Memory B cell (primary cell): ENCODE measurements at regions not wholly inside any gene's neighbourhood (a gene's known extent, or its start where the extent isn't known, plus 50 kb on each side); places are given as distances from the start of the nearest gene placed in this dataset.
A peak's percentile ranks its signal among the peaks of the same experiment; 100 is the strongest.

Experiments used
- ATAC-seq: fragments of 150-1000 bp; cut with Tn5 transposase; 2 replicates; pipeline ENCODE4 v1.10.0; 2021; ENCODE audit warnings: low read depth, mild to moderate bottlenecking, moderate library complexity
- DNase-seq, 2 donors: peaks; one replicate each; pipeline ENCODE4 v3.0.0; 2022; ENCODE audit warnings: low spot score in 2 of 2
- H3K27ac Mint-ChIP-seq: one replicate; pipeline ENCODE4 v1.8.0; 2022; ENCODE audit warnings: mild to moderate bottlenecking, moderate library complexity, mixed read lengths
- H3K27me3 Mint-ChIP-seq: one replicate; pipeline ENCODE4 v1.8.0; 2022; ENCODE audit warnings: mixed read lengths
- H3K36me3 Mint-ChIP-seq: one replicate; pipeline ENCODE4 v1.8.0; 2022; ENCODE audit warnings: mild to moderate bottlenecking, mixed read lengths
- H3K4me1 Mint-ChIP-seq: one replicate; pipeline ENCODE4 v1.8.0; 2022; ENCODE audit warnings: mixed read lengths
- H3K4me3 Mint-ChIP-seq: one replicate; pipeline ENCODE4 v1.8.0; 2022; ENCODE audit warnings: mild to moderate bottlenecking, moderate library complexity, mixed read lengths
- H3K9me3 Mint-ChIP-seq: one replicate; pipeline ENCODE4 v1.8.0; 2022; ENCODE audit warnings: mixed read lengths

DNA sequence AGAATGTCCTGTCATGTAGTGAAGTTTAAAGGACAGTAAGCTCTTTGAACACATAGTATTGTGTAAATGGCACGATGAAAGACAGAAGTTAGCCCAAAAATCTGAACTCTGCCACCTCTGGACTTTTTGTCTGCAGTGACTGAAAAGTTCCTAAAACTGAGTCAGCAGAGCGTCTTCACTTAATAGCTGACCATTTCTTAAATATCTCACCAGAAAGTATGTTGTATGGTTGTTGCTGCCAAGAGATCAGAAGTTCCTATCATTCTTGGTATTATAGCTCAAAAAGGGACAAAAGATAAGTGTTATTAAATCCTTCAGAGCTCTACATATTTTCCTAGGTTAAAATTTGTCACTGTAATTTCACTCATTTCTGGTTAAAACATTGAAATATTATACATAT, 1003.0 kb downstream of the TTLL7 start:
- ATAC-seq (no peak), DNase-seq (no peak)
- H3K9me3 Mint-ChIP-seq, result peaks cover 5% of the 10 kb centered on the region
- H3K27ac Mint-ChIP-seq, result no peak overlapping the region
- H3K4me1 Mint-ChIP-seq, result no peaks in the 10 kb centered on the region
- H3K36me3 Mint-ChIP-seq, result no peaks in the 10 kb centered on the region
- H3K27me3 Mint-ChIP-seq, result no peaks in the 10 kb centered on the region
- H3K4me3 Mint-ChIP-seq, result no peak overlapping the region

DNA sequence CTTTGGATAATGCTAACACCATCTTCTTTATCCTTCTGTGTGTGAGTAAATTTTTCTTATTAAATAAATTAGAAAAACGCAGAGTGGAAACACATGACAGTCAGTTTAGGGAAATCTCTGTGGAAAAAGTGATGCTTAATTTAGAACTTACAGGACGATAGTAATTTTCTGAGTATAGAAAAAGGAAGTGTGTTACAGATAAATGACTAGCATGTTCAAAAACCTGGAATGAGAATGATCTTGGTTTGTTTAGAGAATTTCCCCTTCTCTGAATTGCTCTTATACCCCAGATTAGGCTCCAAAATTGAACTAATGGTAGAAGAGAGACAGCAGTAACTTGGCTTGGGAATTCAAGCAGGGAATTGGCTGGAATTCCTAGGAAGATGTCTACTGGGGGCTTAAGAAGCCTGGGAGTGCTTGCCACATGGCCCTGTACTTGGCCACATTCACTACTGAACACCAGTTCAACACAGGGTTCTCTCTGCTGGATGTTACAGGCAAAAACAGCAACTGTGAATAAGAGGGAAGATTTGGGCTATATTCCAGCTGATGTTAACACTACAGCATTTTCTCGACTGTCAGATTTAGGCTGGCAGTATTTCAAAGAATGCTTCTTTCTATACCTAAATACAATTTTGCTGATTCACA, 1004.2 kb downstream of the TTLL7 start:
- no peak overlapping the region for H3K27ac Mint-ChIP-seq
- ATAC-seq (no peak), DNase-seq (no peak)
- H3K27me3 Mint-ChIP-seq, result no peaks in the 10 kb centered on the region
- H3K4me1 Mint-ChIP-seq, result no peaks in the 10 kb centered on the region
- H3K36me3 Mint-ChIP-seq, result no peaks in the 10 kb centered on the region
- peaks cover 5% of the 10 kb centered on the region for H3K9me3 Mint-ChIP-seq
- H3K4me3 Mint-ChIP-seq, result no peak overlapping the region

- H3K4me3 Mint-ChIP-seq, result no peak overlapping the region
- H3K27ac Mint-ChIP-seq, result no peak overlapping the region
- ATAC-seq, result no peak
- no peaks in the 10 kb centered on the region for H3K36me3 Mint-ChIP-seq
- DNase-seq, result no peak
- H3K27me3 Mint-ChIP-seq, result peaks cover 2% of the 10 kb centered on the region
- H3K9me3 Mint-ChIP-seq, result peaks cover 5% of the 10 kb centered on the region
- H3K4me1 Mint-ChIP-seq, result no peaks in the 10 kb centered on the region
These were observed 1007.4 kb downstream of the TTLL7 start for GRCh38 chr1:82991569-82991968.

- DNase-seq (no peak), ATAC-seq (peak; percentile 96)
- H3K27me3 Mint-ChIP-seq, result no peaks in the 10 kb centered on the region
- H3K4me3 Mint-ChIP-seq, result peak overlapping the region; percentile 33
- no peaks in the 10 kb centered on the region for H3K9me3 Mint-ChIP-seq
- peaks cover 6% of the 10 kb centered on the region for H3K4me1 Mint-ChIP-seq
- H3K27ac Mint-ChIP-seq, result no peak overlapping the region
- H3K36me3 Mint-ChIP-seq, result no peaks in the 10 kb centered on the region
These were observed 1019.2 kb downstream of the TTLL7 start for GRCh38 chr1:82979593-82980236.

GRCh38 chr1:82978461-82979324, 1020.2 kb downstream of the TTLL7 start:
- Mint-ChIP-seq H3K27me3 (no peaks in the 10 kb centered on the region), H3K27ac (no peak overlapping the region), H3K36me3 (no peaks in the 10 kb centered on the region), H3K4me3 (no peak overlapping the region), H3K4me1 (peaks cover 6% of the 10 kb centered on the region), H3K9me3 (no peaks in the 10 kb centered on the region)
- DNase-seq (no peak), ATAC-seq (no peak)

DNA sequence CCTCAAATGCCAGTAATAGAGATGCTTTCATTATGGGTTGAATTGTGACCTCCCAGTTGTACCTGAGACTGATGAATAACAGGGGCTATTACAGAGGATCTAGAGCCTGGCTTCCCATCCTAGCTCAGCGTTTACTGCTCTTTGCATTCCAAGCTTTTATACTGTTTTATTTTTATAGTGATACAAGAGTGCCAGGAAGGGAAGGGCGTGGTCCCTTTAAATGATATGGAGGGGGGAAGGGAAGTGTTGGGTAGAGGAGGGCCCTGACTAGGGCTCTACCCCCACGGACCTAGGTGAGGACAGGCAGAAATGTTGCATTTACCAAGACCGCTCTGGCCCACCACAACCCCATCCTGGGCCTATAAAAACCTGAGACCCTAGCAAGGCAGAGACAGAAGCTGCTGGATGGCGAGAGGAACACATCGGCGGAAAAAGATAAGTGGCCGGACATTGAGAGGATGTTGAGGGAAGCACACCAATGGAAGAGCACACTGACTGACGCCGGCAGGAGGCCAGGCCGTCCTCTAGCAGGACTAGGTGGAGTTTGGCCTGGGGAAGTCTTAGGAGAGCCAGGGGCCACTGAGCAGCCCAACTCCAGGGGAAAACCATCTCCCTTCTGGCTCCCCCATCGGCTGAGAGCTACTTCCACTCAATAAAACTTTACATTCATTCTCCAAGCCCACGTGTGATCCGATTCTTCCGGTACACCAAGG, 1025.9 kb downstream of the TTLL7 start:
- ATAC-seq (no peak), DNase-seq (no peak)
- no peaks in the 10 kb centered on the region for H3K4me1 Mint-ChIP-seq
- no peak overlapping the region for H3K27ac Mint-ChIP-seq
- no peaks in the 10 kb centered on the region for H3K27me3 Mint-ChIP-seq
- no peaks in the 10 kb centered on the region for H3K9me3 Mint-ChIP-seq
- no peak overlapping the region for H3K4me3 Mint-ChIP-seq
- no peaks in the 10 kb centered on the region for H3K36me3 Mint-ChIP-seq

- Mint-ChIP-seq H3K36me3 (no peaks in the 10 kb centered on the region), H3K4me1 (no peaks in the 10 kb centered on the region), H3K9me3 (no peaks in the 10 kb centered on the region), H3K4me3 (no peak overlapping the region), H3K27me3 (no peaks in the 10 kb centered on the region), H3K27ac (no peak overlapping the region)
- ATAC-seq (no peak), DNase-seq (no peak)
These were observed 1029.6 kb downstream of the TTLL7 start for GRCh38 chr1:82969340-82969739.

DNA sequence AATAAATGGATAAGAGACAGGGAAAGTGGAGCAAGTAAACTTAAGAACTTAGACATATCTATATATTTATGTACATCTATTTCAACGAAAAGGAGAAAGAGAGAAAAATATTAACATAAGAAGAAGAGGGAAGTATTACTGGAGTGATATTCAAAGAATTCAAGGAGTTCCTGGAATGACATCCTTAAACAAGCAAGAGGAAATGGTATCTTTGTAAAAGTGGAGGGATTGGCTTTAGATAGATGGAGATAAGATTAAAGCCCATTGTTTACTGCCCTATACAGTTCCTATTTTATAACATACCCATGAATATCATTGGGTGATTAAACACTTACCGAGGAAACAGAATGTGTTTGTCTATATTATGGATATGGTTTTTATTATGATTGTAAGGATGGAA, 1036.3 kb downstream of the TTLL7 start:
- Mint-ChIP-seq H3K36me3 (no peaks in the 10 kb centered on the region), H3K4me3 (no peak overlapping the region), H3K9me3 (no peaks in the 10 kb centered on the region), H3K4me1 (no peaks in the 10 kb centered on the region), H3K27ac (no peak overlapping the region), H3K27me3 (no peaks in the 10 kb centered on the region)
- DNase-seq (no peak), ATAC-seq (no peak)

DNA sequence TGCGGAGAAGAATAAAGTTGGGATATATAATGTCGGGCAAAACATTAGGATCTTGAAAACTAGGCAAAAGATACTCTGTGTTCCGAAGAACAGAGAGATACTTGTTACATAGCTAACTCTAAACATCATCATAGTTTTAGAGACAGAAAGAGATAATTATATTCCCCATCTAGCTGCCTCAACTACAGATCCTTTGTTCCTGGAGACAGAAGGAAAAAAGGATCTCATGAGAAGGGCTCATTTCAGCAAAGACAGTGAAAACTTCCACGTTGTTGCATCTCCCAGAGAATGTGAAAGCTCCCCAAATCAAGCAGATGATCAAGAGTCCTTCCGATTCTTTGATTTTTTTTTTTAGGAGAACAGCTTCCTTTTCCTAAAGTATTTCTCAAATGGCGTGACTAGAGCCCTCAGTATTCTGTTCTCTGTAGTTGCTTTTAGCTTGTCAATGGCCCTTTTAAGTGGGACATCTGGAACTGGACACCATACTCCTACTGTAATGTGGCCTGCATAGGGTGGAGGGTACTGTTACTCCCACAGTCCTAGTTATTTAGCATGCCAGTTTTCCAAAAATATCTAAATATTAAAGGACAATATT, 1048.2 kb downstream of the TTLL7 start:
- DNase-seq (no peak), ATAC-seq (no peak)
- Mint-ChIP-seq H3K9me3 (peaks cover 1% of the 10 kb centered on the region), H3K36me3 (no peaks in the 10 kb centered on the region), H3K27me3 (no peaks in the 10 kb centered on the region), H3K4me3 (no peak overlapping the region), H3K4me1 (no peaks in the 10 kb centered on the region), H3K27ac (no peak overlapping the region)

GRCh38 chr1:82948386-82948785, 1050.5 kb downstream of the TTLL7 start:
- H3K4me1 Mint-ChIP-seq, result no peaks in the 10 kb centered on the region
- no peak overlapping the region for H3K27ac Mint-ChIP-seq
- DNase-seq (no peak), ATAC-seq (no peak)
- H3K36me3 Mint-ChIP-seq, result no peaks in the 10 kb centered on the region
- H3K4me3 Mint-ChIP-seq, result no peak overlapping the region
- peaks cover 1% of the 10 kb centered on the region for H3K9me3 Mint-ChIP-seq
- H3K27me3 Mint-ChIP-seq, result no peaks in the 10 kb centered on the region

GRCh38 chr1:82947278-82947677, 1051.7 kb downstream of the TTLL7 start:
- no peak for DNase-seq
- no peak for ATAC-seq
- no peaks in the 10 kb centered on the region for H3K9me3 Mint-ChIP-seq
- no peak overlapping the region for H3K27ac Mint-ChIP-seq
- H3K36me3 Mint-ChIP-seq, result no peaks in the 10 kb centered on the region
- H3K27me3 Mint-ChIP-seq, result no peaks in the 10 kb centered on the region
- no peaks in the 10 kb centered on the region for H3K4me1 Mint-ChIP-seq
- no peak overlapping the region for H3K4me3 Mint-ChIP-seq

DNA sequence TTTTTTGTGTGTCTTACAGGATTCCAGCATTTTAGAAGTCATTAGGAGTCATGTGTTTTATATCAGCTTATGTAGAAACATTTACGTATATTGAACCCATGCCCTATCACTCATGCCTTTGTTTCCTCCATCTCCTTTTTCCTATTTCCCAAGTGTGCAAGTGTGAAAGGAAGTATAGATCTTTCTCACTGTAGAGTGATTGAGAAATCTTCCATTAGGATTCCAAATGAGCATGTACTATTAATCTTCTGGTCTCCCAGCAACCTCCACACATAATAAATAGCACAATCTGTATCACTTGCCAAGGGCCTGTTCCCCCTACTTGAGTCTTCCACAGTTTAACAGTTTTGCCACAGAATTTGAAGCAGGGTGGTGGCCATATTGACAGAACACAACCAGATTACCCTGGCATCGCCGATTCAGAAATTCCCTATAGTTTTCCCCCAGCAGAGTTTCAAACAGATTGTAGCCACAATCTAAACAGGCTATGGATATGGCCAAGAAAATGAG, 1052.8 kb downstream of the TTLL7 start:
- H3K27ac Mint-ChIP-seq, result no peak overlapping the region
- no peaks in the 10 kb centered on the region for H3K4me1 Mint-ChIP-seq
- no peaks in the 10 kb centered on the region for H3K27me3 Mint-ChIP-seq
- no peak for DNase-seq
- no peak overlapping the region for H3K4me3 Mint-ChIP-seq
- no peaks in the 10 kb centered on the region for H3K36me3 Mint-ChIP-seq
- no peak for ATAC-seq
- no peaks in the 10 kb centered on the region for H3K9me3 Mint-ChIP-seq

GRCh38 chr1:82944822-82945221, 1054.1 kb downstream of the TTLL7 start:
- ATAC-seq (no peak), DNase-seq (no peak)
- Mint-ChIP-seq H3K4me3 (no peak overlapping the region), H3K27ac (no peak overlapping the region), H3K9me3 (no peaks in the 10 kb centered on the region), H3K4me1 (no peaks in the 10 kb centered on the region), H3K27me3 (no peaks in the 10 kb centered on the region), H3K36me3 (no peaks in the 10 kb centered on the region)
